ENCODE measurements at regions not wholly inside any gene's neighbourhood (a gene's known extent, or its start where the extent isn't known, plus 50 kb on each side); places are given as distances from the start of the nearest gene placed in this dataset.
A peak's percentile ranks its signal among the peaks of the same experiment; 100 is the strongest.

GRCh38 chr20:1811621-1812498 is 83.3 kb upstream of the SIRPA start (continued):
- TF ChIP-seq BCLAF1 (IDR thresholded peaks at IDR 0.05) (no peak), GATA4 (IDR thresholded peaks at IDR 0.05; ENCODE audit: borderline replicate concordance, low read depth) (no peak), MLLT10 (CRISPR knock-in tag; IDR thresholded peaks at IDR 0.05) (no peak), ZNF138 (CRISPR knock-in tag; IDR thresholded peaks at IDR 0.05; ENCODE audit: low read depth) (no peak), ZMYM4 (CRISPR knock-in tag; IDR thresholded peaks at IDR 0.05) (no peak), HIVEP1 (CRISPR knock-in tag; IDR thresholded peaks at IDR 0.05) (peak; percentile 37; the same call in 1 of the 2 replicates), XRCC5 (optimal IDR thresholded peaks at IDR 0.05; ENCODE audit: low read length) (peak; percentile 94), ZNF318 (CRISPR knock-in tag; IDR thresholded peaks at IDR 0.05) (no peak), ZNF703 (CRISPR knock-in tag; IDR thresholded peaks at IDR 0.05; ENCODE audit: borderline replicate concordance) (no peak), GMEB1 (CRISPR knock-in tag; IDR thresholded peaks at IDR 0.05; ENCODE audit: borderline replicate concordance) (no peak), ZNF382 (CRISPR knock-in tag; IDR thresholded peaks at IDR 0.05; ENCODE audit: borderline replicate concordance) (no peak), YEATS2 (CRISPR knock-in tag; IDR thresholded peaks at IDR 0.05; ENCODE audit: borderline replicate concordance) (no peak), KAT2B (IDR thresholded peaks at IDR 0.05; ENCODE audit: borderline replicate concordance, low read depth, low read length) (no peak), ZBTB1 (CRISPR knock-in tag; IDR thresholded peaks at IDR 0.05; ENCODE audit: borderline replicate concordance) (no peak)

All from HepG2 (cell line).